HG03045 (cell line): ENCODE measurements at regions not wholly inside any gene's neighbourhood (a gene's known extent, or its start where the extent isn't known, plus 50 kb on each side); places are given as distances from the start of the nearest gene placed in this dataset.

Experiments
- ATAC-seq: cut with Tn5 transposase; IDR thresholded peaks from one replicate; pipeline ENCODE4 v1.9.1; 2021; ENCODE audit warnings: mild to moderate bottlenecking, moderate library complexity; ENCODE audit not compliant: unreplicated experiment

DNA sequence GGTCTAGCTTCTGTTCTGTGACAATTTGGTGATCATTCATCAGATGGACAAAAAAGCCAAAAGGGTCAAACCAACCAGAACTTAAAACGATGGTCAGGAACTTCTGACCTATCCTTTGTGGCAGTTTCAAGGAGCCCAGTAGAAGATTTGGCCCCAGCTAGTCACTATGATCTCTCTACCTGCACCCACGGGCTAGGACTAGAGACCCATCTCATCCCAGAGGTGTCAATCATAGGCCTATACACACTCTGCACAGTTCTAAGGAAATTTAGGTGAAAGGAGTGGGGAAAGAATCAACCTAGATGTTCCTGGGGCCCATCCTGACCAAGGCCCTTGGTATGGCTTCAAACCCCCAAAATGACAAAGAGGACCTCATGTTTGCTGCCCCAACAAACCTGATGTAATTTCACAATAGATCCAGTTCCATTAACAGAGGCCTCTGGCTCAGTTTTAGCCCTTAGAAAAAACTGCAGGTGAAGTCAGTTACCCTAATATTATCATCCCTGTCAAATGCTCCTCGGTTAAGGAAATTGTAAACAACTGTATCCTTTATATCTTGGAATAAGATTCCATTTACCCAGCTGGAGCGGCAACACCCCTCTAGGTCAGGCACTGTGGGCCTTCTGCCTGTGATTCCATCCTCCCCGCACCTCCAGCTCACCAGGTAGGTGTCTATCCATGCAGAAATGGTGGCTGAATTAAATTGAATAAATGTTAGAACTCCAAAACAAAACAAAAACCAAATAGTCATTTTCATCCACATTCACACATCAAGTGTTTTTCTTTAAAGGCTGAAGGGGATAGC lies 138.7 kb downstream of the ENC1 start:
- no peak for ATAC-seq

DNA sequence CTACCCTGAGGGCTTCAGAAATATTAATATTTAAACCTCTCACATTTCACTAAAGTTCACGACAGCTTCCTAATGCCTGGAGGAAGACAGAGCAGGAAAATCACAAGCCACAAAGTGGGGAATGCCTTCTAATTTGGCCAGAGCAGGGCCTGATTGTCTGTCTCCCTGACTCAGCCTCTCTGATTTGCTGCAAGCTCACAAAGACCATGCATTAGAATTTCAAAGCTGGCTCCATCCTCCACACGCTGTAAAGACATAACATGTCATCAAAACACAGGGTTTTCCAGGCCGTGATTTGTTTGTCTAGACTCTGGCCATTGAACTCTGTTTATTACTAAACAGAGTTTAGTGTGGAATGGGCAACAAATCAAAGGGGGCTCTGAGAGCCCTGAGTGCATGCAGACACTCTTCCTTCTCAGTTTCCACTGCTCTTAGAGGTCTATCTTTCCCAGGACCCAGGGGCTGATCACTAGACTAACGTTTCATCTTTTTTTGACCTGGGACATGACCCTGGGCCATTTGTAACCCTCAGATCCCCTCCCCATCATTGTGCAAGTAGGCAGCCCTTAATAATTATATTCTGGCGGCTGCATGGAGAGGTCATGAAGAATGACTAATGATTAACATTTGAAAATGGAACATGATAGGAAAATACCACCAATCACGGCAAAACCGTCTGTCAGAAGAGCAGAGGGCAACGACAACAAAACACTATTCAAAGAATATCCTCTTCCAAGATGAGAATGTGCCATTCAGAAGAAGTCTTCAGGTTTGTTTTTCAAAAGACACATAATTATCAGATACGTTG lies 140.2 kb downstream of the ENC1 start:
- ATAC-seq, result no peak

DNA sequence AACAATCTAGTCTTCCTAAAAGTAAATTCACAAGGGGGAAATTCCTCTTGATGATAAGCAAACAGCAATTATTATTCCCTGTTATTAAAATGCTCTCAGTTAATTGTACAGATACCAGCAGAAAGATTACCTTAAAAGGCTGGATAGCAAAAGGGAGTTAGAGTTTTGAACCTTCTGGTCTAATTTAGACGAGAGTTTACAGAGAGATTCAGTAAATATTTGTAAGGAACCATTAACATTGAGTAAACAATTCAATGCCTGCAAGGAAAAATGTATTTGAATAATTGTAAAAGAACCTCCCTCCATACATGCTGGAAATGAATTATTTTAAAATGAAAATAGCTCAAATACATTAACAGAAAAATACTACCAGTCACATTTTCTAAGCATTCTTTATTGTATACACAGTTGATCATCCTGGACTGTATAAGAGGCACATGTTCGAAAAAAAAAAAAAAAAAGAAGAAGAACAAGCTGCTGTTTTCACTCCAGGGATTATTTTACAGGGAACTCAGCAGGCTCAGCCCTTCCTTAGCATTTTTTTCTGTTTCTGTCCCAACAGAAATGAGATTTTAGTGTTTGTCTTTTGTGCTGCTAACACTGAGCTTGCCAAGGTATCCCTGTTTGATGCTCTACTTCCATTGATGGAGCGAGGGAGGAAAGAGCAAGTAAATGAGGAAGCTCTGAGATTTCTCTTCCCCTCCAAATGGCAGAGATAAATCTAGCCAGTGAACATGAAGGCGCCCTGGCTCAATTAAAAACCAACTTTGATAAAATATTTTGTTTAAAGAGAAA lies 141.1 kb downstream of the ENC1 start:
- ATAC-seq, result no peak

DNA sequence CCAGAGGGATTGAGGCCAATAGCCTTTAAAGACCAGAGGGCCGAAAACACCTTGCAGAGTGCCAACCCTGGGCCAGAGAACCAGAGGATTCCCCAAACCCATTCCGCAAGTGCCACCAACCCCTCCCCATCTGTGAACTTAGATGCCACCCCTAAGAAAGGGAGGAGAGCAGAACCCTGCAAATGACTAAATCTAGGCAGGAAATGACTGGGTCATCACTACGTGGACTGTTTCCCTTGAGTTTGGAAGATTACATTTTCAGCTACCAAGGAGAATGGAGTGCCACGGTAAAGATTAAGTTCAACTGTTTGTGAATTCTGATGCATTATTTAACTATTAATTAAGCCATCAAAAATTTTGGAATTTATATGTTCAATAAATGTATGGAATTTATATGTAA lies 142.8 kb downstream of the ENC1 start:
- no peak for ATAC-seq

GRCh38 chr5:74493411-74493810 lies 147.1 kb downstream of the ENC1 start:
- no peak for ATAC-seq

GRCh38 chr5:74492230-74492629 lies 148.3 kb downstream of the ENC1 start:
- ATAC-seq, result no peak

GRCh38 chr5:74491586-74491985 lies 148.9 kb downstream of the ENC1 start:
- no peak for ATAC-seq

DNA sequence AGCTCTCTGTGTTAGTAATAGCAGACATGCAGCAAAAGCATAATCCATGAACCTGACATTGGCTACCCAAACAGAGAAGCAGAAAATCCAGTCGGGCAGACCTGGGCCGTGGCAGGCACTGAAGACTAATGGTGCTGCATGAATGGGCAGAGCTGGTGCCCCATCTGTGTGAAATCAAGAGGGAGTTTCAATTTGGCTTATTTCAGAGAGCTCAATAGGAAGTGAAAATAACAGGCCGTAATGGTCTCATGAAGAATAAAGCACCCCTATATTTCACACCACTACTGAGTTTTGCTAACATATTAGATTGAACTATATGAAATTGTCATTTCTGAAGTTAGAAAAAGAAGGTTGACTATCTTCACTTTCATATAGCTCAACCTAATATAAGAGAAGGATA lies 149.7 kb downstream of the ENC1 start:
- peak; percentile 96 for ATAC-seq

DNA sequence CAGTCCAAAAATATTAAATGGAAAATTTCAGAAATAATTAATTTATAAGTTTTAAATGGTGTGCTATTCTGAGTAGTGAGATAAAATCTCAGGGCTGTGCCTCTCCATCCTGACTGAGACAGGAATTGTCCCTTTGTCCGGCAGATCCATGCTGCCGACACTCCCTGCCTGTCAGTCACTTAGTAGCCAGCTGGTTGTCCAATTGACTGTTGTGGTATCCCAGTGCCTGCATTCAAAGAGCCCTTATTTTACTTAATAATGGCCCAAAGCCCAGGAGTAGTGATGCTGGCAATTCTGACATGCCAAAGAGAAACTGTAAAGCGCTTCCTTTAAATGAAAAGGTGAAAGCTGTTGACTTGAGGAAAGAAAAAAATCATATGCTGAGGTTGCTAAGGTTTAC lies 157.5 kb downstream of the ENC1 start:
- ATAC-seq, result no peak

DNA sequence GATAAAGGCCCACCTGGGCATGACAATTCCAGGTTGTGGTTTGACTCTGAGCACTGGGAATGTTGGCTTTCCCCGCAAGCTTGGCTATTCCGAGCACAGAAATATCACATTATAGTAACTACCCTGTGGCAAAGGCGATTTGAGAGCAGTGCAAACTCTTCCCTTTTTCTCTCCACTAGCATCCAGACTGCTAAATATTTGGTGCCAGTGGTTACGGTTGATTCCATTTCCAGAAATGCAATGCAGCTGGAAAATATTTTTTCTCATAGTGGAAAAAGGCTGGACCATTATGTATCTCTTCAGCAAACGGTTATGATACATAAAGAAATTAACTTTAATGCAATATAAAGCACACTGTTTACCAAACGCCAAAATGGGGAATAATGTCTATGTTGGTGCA lies 158.0 kb downstream of the ENC1 start:
- no peak for ATAC-seq

- ATAC-seq, result peak; percentile 62
Measured at GRCh38 chr5:74481357-74481756, 159.2 kb downstream of the ENC1 start.

- ATAC-seq, result no peak
Measured at GRCh38 chr5:74480201-74480600, 160.3 kb downstream of the ENC1 start.

- ATAC-seq, result no peak
Measured at GRCh38 chr5:74478328-74478727, 162.2 kb downstream of the ENC1 start.

- no peak for ATAC-seq
Measured at GRCh38 chr5:74477761-74478160, 162.8 kb downstream of the ENC1 start.

DNA sequence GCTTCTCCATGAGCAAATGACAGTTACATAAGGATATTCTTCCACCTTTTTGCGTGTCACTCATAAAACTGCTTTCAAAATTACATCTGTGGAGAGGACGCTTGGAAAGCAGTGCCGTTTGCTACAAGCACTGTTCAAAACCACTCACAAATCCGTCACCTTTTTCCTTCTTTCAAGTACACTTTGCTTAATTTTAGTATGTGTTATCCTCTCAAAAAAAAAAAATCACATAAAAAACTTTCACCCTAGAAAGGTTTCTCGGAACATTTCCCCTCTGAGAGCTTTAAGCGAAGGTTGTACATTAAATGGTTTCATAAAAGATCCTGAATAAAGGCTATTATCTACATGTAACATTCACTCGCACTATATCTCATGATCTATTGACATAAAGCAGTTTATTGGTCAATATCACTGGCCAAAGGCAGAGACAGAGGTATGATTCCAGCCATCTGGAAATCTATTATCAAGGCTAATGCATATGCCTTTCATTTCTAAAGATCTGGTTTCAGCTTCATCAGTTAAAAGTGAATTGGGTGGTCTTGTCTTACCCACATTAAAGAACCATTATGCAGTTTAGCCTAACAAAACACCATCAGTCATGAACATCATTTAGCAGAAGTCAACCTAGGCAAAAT lies 163.6 kb downstream of the ENC1 start:
- no peak for ATAC-seq

DNA sequence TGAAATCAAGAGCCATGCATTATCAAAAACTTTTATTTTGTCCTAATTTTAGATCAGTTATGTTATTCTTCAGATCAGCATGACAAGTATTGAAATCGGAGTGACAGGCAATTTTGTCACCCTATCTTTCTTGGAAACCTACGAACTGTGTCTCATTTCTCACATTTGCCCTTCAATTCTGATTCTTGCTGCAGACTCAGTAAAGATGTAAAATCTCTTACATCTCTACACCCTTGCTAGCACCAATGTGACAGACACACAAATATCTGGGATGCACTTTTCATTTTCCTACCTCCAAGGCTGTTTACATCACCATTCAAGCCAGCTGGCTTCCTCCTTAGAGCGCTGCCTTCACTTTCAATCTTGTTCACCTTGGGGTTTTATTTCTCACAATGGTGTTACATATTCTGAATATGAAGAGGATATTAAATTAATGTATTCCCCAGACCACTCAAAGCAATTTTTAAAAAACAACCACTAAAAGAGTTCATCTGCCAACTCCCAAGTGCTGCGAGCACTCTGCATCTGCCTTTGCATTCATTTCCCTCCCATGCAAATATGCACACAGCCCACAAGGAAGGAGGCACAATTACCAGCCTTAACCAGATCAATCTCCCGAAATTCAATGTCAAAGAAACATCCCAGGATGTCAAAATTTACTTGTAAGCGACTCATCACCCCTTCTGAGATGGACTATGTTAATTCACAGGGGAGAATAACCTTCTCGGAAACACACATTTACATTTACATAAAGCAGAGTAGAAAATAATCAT lies 164.3 kb downstream of the ENC1 start:
- no peak for ATAC-seq

DNA sequence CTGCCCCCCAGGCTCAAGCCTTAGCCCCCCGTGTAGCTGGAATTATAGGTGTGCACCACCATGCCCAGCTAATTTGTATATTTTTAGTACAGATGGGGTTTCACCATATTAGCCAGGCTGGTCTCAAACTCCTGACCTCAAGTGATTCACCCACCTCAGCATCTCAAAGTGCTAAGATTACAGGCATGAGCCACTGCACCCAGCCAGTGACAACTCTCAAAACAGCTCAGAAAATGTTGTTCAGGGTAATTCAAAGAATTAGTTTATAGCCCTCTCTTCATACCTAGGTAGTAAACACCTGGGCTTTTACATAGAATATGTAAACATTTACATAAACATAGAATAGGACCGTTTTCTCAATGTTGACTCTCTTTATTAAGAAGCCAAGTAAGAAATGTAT lies 168.7 kb downstream of the ENC1 start:
- ATAC-seq, result no peak

DNA sequence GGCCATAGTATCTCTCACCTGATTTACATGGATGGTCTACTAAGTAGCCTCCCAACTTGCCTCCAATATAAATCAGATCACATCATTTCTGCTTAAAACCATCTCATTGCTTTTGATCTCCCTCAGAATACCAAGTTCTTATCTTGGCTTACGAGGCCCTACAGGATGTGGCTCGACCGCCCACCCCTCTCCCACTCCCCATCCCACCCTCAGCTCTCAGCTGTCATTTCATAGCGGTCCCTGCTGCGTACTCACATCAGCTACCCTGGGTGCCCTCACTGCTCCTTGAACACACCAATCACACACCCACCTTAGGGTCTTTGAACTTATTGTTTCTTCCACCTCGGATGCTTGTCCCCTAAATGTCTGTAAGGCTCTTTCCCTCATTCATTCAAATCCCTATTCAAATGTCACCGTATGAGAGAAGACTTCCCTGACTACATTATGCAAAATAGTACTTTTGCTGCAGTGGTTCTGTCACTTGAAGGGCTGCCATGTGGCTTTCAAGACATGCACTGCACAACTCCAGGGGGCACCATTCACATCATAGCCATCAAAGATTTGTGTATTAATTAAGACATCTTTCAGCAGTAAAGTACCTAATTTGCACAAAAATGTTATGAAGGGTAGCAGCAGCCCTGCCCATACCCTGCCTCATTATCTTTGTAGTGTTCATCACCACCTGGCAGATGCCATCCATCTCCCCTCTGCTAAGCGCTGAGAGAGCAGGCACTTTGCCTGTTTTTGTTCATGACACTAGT lies 171.1 kb downstream of the ENC1 start:
- ATAC-seq, result no peak

GRCh38 chr5:74468421-74468820 lies 172.1 kb downstream of the ENC1 start:
- ATAC-seq, result no peak

DNA sequence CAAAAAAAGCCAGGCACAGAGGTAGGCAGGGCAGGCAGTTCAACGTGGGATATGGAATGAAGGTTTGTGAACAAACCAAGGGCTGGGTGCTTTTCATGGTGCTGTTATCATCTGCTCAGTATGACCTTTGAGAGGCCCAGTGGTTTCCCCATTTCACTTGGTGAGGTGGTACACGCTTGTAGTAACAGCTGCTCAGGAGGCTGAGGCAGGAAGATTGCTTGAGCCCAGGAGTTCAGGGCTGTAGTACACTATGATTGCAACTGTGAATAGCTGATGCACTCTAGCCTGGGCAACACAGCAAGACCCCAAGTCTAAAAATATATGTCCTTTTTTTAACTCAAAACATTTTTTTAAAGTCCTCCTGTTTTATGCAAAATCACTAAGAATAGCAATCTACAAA lies 174.8 kb downstream of the ENC1 start:
- ATAC-seq, result no peak
